Fibroblast of pulmonary artery (primary cell): ENCODE measurements at regions not wholly inside any gene's neighbourhood (a gene's known extent, or its start where the extent isn't known, plus 50 kb on each side); places are given as distances from the start of the nearest gene placed in this dataset.

Experiments used
- DNase-seq: peaks from one replicate; pipeline ENCODE4 v3.0.0-alpha.2; 2010; ENCODE audit warnings: low read depth
- H3K4me3 ChIP-seq: replicated peaks from 2 replicates; pipeline ENCODE4 v1.5.1; 2011; ENCODE audit warnings: low read depth, mild to moderate bottlenecking, control low read depth, low read length, moderate library complexity
- TF ChIP-seq, protein P1 (sequence below): IDR thresholded peaks from 2 replicates; pipeline ENCODE4 v1.5.1; 2011; ENCODE audit warnings: mild to moderate bottlenecking, control low read depth, low read length, inconsistent platforms; ENCODE audit errors: missing control alignments

DNA sequence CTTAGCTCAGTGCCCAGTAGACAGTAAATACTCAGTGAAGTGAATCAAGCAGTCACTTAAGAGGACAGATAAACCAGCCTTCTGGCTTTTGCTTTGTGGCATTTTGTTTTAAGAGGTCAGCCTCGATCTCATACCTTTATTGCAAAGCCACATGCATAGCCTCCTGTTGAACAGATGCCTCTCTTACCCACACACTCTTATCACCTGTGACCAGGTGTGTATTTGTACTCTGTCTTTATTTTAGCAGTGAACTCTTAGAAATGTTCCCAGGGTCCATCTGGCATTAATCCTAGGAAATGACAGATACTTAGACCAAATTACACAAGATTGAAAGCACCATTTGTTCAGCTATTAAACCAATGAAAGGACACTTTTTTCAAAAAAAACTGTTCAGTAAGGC is 1426.5 kb downstream of the CDH11 start:
- no peak overlapping the region for H3K4me3 ChIP-seq
- no peak for DNase-seq
- TF ChIP-seq, protein P1, sequence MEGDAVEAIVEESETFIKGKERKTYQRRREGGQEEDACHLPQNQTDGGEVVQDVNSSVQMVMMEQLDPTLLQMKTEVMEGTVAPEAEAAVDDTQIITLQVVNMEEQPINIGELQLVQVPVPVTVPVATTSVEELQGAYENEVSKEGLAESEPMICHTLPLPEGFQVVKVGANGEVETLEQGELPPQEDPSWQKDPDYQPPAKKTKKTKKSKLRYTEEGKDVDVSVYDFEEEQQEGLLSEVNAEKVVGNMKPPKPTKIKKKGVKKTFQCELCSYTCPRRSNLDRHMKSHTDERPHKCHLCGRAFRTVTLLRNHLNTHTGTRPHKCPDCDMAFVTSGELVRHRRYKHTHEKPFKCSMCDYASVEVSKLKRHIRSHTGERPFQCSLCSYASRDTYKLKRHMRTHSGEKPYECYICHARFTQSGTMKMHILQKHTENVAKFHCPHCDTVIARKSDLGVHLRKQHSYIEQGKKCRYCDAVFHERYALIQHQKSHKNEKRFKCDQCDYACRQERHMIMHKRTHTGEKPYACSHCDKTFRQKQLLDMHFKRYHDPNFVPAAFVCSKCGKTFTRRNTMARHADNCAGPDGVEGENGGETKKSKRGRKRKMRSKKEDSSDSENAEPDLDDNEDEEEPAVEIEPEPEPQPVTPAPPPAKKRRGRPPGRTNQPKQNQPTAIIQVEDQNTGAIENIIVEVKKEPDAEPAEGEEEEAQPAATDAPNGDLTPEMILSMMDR, result no peak

DNA sequence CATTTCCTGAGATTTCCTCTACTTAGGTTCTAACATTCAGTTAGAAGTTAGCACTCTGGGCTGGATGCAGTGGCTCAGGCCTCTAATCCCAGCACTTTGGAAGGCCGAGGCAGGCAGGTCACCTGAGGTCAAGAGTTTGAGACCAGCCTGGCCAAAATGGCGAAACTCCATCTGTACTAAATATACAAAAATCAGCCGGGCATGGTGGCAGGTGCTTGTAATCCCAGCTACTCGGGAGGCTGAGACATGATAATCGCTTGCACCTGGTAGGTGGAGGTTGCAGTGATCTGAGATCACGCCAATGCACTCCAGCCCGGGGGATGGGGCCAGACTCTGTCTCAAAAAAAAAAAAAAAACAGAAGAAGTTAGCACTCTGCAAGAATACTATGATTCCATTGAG is 1430.9 kb downstream of the CDH11 start:
- H3K4me3 ChIP-seq, result no peak overlapping the region
- no peak for DNase-seq
- TF ChIP-seq, protein P1, result no peak

DNA sequence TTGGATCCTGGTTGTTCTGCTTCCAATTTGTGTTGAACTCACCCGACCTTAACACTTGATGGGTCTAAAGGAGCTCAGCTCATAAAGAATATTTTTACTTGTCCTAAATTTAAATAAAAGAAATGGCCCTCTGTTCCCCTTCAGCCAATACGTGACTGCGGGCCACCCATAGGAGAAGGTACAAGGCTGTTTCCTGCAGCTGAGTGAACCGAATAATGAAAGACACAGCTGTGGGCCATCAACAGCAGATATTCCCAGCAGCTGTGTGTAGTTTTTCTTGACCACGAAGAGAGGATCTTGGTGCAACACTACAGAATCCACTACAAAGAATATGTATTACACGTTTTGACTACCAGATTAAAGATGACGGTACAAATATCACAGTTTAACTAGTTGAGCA is 1431.6 kb downstream of the CDH11 start:
- TF ChIP-seq, protein P1, result no peak
- H3K4me3 ChIP-seq, result no peak overlapping the region
- no peak for DNase-seq

DNA sequence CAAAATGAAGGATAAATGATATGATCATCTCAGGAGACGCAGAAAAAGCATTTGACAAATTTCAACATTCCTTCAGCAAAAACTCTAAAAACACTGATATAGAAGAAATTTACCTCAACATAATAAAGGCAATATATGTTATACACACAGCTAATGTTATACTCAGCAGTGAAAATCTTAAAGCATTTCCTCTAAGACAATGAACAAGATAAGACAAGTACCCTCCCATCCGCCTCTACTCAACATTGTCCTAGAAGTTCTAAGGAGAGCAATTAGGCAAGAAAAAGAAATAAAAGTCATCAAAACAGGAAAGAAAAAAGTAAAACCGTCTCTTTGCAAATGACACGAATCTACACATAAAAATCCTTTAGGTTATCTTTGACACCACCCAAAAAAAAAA is 1432.8 kb downstream of the CDH11 start:
- TF ChIP-seq, protein P1, result no peak
- no peak overlapping the region for H3K4me3 ChIP-seq
- DNase-seq, result peak; percentile 85

DNA sequence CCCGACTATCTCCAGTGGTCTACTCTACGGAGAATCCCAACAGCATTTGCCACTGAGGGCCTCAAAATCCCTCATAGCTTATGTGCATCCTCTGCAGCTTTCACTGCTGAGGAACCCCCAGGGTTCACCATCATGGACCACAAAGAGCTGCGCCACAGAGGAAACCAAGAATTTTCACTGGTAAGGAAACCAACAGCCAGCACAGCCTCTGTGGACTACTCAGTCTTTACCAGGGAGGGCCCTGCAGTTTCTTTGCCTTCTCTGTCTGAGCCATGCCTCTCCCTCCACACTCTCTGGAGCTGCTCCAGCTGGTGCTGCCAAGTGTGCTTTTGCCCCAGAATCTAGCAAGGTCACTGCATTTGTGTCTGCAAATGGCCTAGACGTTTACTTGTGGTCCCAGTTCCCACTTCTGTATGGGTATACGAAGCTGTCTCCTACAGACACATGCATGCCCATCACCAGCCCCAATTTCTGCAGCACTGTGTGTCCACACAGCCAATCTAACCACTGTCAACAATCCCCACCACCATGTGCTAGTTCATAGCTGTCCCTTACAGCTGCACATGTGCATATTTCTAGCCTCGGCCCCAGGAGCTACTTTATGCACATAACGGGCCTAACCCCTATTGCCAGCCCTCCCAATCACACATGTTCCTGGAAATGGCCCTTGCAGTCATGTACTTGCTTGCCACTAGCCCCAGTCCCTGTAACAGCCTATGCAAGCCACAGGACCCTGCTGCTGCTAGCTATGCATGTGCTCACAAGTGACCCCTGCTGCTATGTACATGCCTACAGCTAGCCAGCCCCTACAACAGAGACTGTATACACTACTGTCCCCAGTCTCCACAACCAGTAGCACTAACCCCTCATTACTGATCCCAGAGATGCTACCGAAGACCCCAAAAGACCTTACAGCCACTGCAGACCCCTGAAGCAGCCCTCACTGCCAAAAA is 1437.4 kb downstream of the CDH11 start:
- H3K4me3 ChIP-seq, result no peak overlapping the region
- TF ChIP-seq, protein P1, result no peak
- no peak for DNase-seq

DNA sequence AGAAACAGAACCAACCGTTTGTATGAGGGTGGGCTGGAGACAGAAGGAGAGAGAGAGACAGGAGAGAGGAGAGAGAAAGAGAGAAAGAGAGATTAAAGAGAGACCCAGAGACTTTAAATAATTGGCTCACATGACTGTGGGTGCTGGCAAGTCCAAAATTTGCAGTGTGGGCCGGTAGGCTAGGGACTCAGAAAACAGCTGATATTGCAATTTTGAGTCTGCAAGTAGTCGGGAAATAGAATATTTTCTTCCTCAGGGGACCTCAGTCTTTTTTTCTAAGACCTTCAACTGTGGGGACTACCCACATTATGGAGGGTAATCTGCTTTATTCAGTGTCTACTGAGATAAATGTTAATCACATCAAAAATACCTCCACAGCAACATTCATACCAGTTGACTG is 1439.0 kb downstream of the CDH11 start:
- TF ChIP-seq, protein P1, result no peak
- no peak overlapping the region for H3K4me3 ChIP-seq
- DNase-seq, result no peak

DNA sequence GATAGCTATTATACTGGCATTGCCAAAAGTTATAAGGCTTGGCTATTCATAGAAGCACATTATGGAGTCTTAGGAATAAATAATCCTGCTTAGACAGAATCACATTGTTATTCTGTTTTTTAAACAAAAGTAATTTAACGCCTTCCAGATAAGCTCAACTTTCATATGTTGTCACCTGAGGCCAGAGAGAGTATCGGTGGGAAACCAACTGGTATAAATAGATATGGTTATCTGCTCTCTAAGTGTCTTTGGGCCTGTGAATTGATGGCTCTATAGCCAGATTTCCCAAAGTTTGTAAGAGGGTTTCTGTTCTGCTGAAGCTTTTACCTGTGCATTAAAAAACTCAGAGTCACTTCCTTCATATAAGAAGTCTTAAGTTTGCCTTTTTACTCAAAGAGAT is 1449.4 kb downstream of the CDH11 start:
- H3K4me3 ChIP-seq, result no peak overlapping the region
- no peak for DNase-seq
- TF ChIP-seq, protein P1, result no peak
